ENCODE measurements at regions not wholly inside any gene's neighbourhood (a gene's known extent, or its start where the extent isn't known, plus 50 kb on each side); places are given as distances from the start of the nearest gene placed in this dataset.

- TF ChIP-seq MAX (IDR thresholded peaks at IDR 0.05; ENCODE audit: low read depth, low read length): no peak
- TF ChIP-seq CTCF (IDR thresholded peaks at IDR 0.05; ENCODE audit: low read depth, low read length): no peak
- TF ChIP-seq POLR2A (IDR thresholded peaks at IDR 0.05; ENCODE audit: extremely low read depth, insufficient read length): no peak
Measured at GRCh38 chr13:103528437-103528836, 462.2 kb upstream of the SLC10A2 start.

Data from NB4 (cell line).